Fibroblast of lung (primary cell): ENCODE measurements at regions not wholly inside any gene's neighbourhood (a gene's known extent, or its start where the extent isn't known, plus 50 kb on each side); places are given as distances from the start of the nearest gene placed in this dataset.

Experiments
- DNase-seq, 2 donors: peaks; one replicate each; pipeline versions ENCODE4 v3.0.0 to v3.0.0-alpha.2; 2010; ENCODE audit warnings: low read depth in 2 of 2
- H2AFZ ChIP-seq: 2 replicates; pipeline ENCODE4 v1.5.1; 2012; ENCODE audit warnings: low read length, control low read depth, inconsistent platforms
- H3K27ac ChIP-seq: 2 replicates; pipeline ENCODE4 v1.5.1; 2011; ENCODE audit warnings: low read length, control low read depth; ENCODE audit not compliant: insufficient read depth
- H3K27me3 ChIP-seq: 2 replicates; pipeline ENCODE4 v1.5.1; 2011; ENCODE audit warnings: mild to moderate bottlenecking, low read length; ENCODE audit not compliant: control insufficient read depth, insufficient read depth
- H3K36me3 ChIP-seq: 2 replicates; pipeline ENCODE4 v1.5.1; 2011; ENCODE audit warnings: low read length; ENCODE audit not compliant: control insufficient read depth, insufficient read depth
- H3K4me1 ChIP-seq: 2 replicates; pipeline ENCODE4 v1.5.1; 2011; ENCODE audit warnings: low read length; ENCODE audit not compliant: control insufficient read depth, insufficient read depth; ENCODE audit errors: extremely low read depth
- H3K4me2 ChIP-seq: 2 replicates; pipeline ENCODE4 v1.5.1; 2011; ENCODE audit warnings: low read length, control low read depth; ENCODE audit not compliant: insufficient read depth; ENCODE audit errors: extremely low read depth
- H3K4me3 ChIP-seq, 4 experiments: fragments of 200-600 bp in 1 of 4; sonication (generic) in 1 of 4; replicated peaks in 1 of 4; 2 replicates each; pipeline ENCODE4 v1.5.1; 2011 to 2016; ENCODE audit warnings: low read length in 4 of 4, low read depth in 3 of 4, mild to moderate bottlenecking in 3 of 4, control low read depth in 2 of 4, inconsistent platforms in 1 of 4, mixed read lengths in 1 of 4; ENCODE audit not compliant: insufficient read depth in 1 of 4; ENCODE audit errors: control extremely low read depth in 1 of 4
- H3K79me2 ChIP-seq: 2 replicates; pipeline ENCODE4 v1.5.1; 2012; ENCODE audit warnings: mild to moderate bottlenecking, low read length, inconsistent platforms; ENCODE audit not compliant: control insufficient read depth, insufficient read depth
- H3K9ac ChIP-seq: 2 replicates; pipeline ENCODE4 v1.5.1; 2011; ENCODE audit warnings: mild to moderate bottlenecking, low read length, control low read depth; ENCODE audit not compliant: insufficient read depth
- H3K9me3 ChIP-seq: 2 replicates; pipeline ENCODE4 v1.5.1; 2012; ENCODE audit warnings: low read depth, low read length; ENCODE audit not compliant: control insufficient read depth, insufficient read depth
- H4K20me1 ChIP-seq: 2 replicates; pipeline ENCODE4 v1.5.1; 2011; ENCODE audit warnings: low read length; ENCODE audit not compliant: control insufficient read depth, insufficient read depth; ENCODE audit errors: extremely low read depth
- EZH2 ChIP-seq: IDR thresholded peaks from 2 replicates; pipeline ENCODE4 v1.5.1; 2012; ENCODE audit warnings: low read length, control low read depth, mild to moderate bottlenecking; ENCODE audit errors: missing control alignments
- TF ChIP-seq, protein P1 (sequence below), 2 donors: IDR thresholded peaks in 1 of 2; conservative IDR thresholded peaks in 1 of 2; 1 replicate in 1 of 2; 2 replicates in 1 of 2; pipeline ENCODE4 v1.5.1; 2011 to 2012; ENCODE audit warnings: low read length in 2 of 2, control low read depth in 1 of 2, inconsistent platforms in 1 of 2, low read depth in 1 of 2, mild to moderate bottlenecking in 1 of 2

- Histone ChIP-seq H3K27me3 (no peaks in the 10 kb centered on the region), H3K9me3 (no peaks in the 10 kb centered on the region), H4K20me1 (no peaks in the 10 kb centered on the region), H3K4me3 (no peak overlapping the region), H3K4me1 (no peaks in the 10 kb centered on the region), H3K9ac (no peak overlapping the region), H2AFZ (no peak overlapping the region), H3K27ac (no peak overlapping the region), H3K79me2 (no peaks in the 10 kb centered on the region), H3K36me3 (no peaks in the 10 kb centered on the region), H3K4me2 (no peak overlapping the region)
- no peak for TF ChIP-seq EZH2
- TF ChIP-seq, protein P1, sequence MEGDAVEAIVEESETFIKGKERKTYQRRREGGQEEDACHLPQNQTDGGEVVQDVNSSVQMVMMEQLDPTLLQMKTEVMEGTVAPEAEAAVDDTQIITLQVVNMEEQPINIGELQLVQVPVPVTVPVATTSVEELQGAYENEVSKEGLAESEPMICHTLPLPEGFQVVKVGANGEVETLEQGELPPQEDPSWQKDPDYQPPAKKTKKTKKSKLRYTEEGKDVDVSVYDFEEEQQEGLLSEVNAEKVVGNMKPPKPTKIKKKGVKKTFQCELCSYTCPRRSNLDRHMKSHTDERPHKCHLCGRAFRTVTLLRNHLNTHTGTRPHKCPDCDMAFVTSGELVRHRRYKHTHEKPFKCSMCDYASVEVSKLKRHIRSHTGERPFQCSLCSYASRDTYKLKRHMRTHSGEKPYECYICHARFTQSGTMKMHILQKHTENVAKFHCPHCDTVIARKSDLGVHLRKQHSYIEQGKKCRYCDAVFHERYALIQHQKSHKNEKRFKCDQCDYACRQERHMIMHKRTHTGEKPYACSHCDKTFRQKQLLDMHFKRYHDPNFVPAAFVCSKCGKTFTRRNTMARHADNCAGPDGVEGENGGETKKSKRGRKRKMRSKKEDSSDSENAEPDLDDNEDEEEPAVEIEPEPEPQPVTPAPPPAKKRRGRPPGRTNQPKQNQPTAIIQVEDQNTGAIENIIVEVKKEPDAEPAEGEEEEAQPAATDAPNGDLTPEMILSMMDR (conservative IDR thresholded peaks at IDR 0.05 in 1 of 2, IDR thresholded peaks at IDR 0.05 in 1 of 2; ENCODE audit: low read depth in 1 of 2, low read length in 2 of 2): no peak
- no peak for DNase-seq
Observed at GRCh38 chr18:2351126-2351850, 220.0 kb downstream of the METTL4 start.

- H3K4me1 ChIP-seq: no peaks in the 10 kb centered on the region
- no peaks in the 10 kb centered on the region for H3K9me3 ChIP-seq
- H3K4me3 ChIP-seq: no peak overlapping the region
- no peak overlapping the region for H3K4me2 ChIP-seq
- DNase-seq: no peak
- H3K79me2 ChIP-seq: no peaks in the 10 kb centered on the region
- H3K27ac ChIP-seq: no peak overlapping the region
- TF ChIP-seq EZH2: no peak
- TF ChIP-seq, protein P1 (conservative IDR thresholded peaks at IDR 0.05 in 1 of 2, IDR thresholded peaks at IDR 0.05 in 1 of 2; ENCODE audit: low read depth in 1 of 2, low read length in 2 of 2): no peak
- H3K36me3 ChIP-seq: no peaks in the 10 kb centered on the region
- H3K9ac ChIP-seq: no peak overlapping the region
- H2AFZ ChIP-seq: no peak overlapping the region
- no peaks in the 10 kb centered on the region for H3K27me3 ChIP-seq
- H4K20me1 ChIP-seq: no peaks in the 10 kb centered on the region
Observed at GRCh38 chr18:2354292-2354691, 217.0 kb downstream of the METTL4 start.

- no peaks in the 10 kb centered on the region for H3K9me3 ChIP-seq
- no peak overlapping the region for H3K9ac ChIP-seq
- H3K36me3 ChIP-seq: no peaks in the 10 kb centered on the region
- DNase-seq: no peak
- no peaks in the 10 kb centered on the region for H3K27me3 ChIP-seq
- no peak overlapping the region for H3K4me2 ChIP-seq
- no peaks in the 10 kb centered on the region for H3K79me2 ChIP-seq
- no peaks in the 10 kb centered on the region for H3K4me1 ChIP-seq
- H3K27ac ChIP-seq: no peak overlapping the region
- TF ChIP-seq, protein P1 (conservative IDR thresholded peaks at IDR 0.05 in 1 of 2, IDR thresholded peaks at IDR 0.05 in 1 of 2; ENCODE audit: low read depth in 1 of 2, low read length in 2 of 2): no peak
- no peak for TF ChIP-seq EZH2
- H2AFZ ChIP-seq: no peak overlapping the region
- no peaks in the 10 kb centered on the region for H4K20me1 ChIP-seq
- no peak overlapping the region for H3K4me3 ChIP-seq
Observed at GRCh38 chr18:2356906-2357305, 214.4 kb downstream of the METTL4 start.
